GM12878 (cell line): ENCODE measurements at regions not wholly inside any gene's neighbourhood (a gene's known extent, or its start where the extent isn't known, plus 50 kb on each side); places are given as distances from the start of the nearest gene placed in this dataset.

Source experiments
- ATAC-seq: fragments of 200-7000 bp; cut with Tn5 transposase; 3 replicates; pipeline ENCODE4 v1.9.1; 2020; ENCODE audit warnings: mild to moderate bottlenecking, moderate library complexity
- BruUV-seq: library from RNA; stranded (reverse); fragments of 400-500 nt; replicated peaks from 2 replicates; lab custom pipeline; 2021; lab: Mats Ljungman, UMichigan
- CTCF ChIA-PET: fragments of 300-600 bp; sonication (Branson Sonifier 250); formaldehyde crosslinking; extraction: SDS; loops from one replicate; lab custom pipeline; 2021; ENCODE audit warnings: inconsistent platforms; lab: Yijun Ruan, JAX
- POLR2A ChIA-PET: fragments of 350-600 bp; formaldehyde crosslinking; extraction: SDS; loops from one replicate; lab custom pipeline; 2021; ENCODE audit warnings: inconsistent platforms; lab: Charles Lee
- RAD21 ChIA-PET: fragments of 300-600 bp; sonication (Branson Sonifier 250); formaldehyde crosslinking; loops from one replicate; lab custom pipeline; 2023; ENCODE audit warnings: antibody characterized with exemption; ENCODE audit not compliant: unreplicated experiment; lab: Charles Lee
- SMC1A ChIA-PET: fragments of 300-600 bp; sonication (Branson Sonifier 250); formaldehyde crosslinking; loops from one replicate; lab custom pipeline; 2023; ENCODE audit not compliant: unreplicated experiment, uncharacterized antibody; lab: Charles Lee
- DNase-seq: peaks from one replicate; pipeline ENCODE4 v3.0.0-alpha.2; 2011; ENCODE audit warnings: low read depth, low spot score
- FAIRE-seq: peaks from 3 replicates; lab custom pipeline; 2011; peaks lifted over from hg19 to GRCh38; lab: Jason Lieb, UNC
- H2AFZ ChIP-seq: 2 replicates; pipeline ENCODE4 v1.6.0; 2011; ENCODE audit warnings: low read depth, low read length, control low read depth; ENCODE audit not compliant: control insufficient read depth
- H3K27ac ChIP-seq: 2 replicates; pipeline ENCODE4 v1.5.1; 2011; ENCODE audit warnings: control low read depth; ENCODE audit not compliant: control insufficient read depth, insufficient read depth
- H3K27me3 ChIP-seq, 2 experiments: replicated peaks in 1 of 2; 2 replicates each; pipeline versions ENCODE4 v1.6.0 to v1.6.1; 2011; ENCODE audit warnings: low read length in 1 of 2; ENCODE audit not compliant: control insufficient read depth in 2 of 2, insufficient read depth in 2 of 2
- H3K36me3 ChIP-seq, 2 experiments: 2 replicates each; pipeline ENCODE4 v1.5.1; 2011; ENCODE audit warnings: low read length in 1 of 2; ENCODE audit not compliant: control insufficient read depth in 2 of 2, insufficient read depth in 2 of 2
- H3K4me1 ChIP-seq: 2 replicates; pipeline ENCODE4 v1.6.1; 2011; ENCODE audit warnings: mild to moderate bottlenecking, low read length, moderate library complexity, mixed read lengths; ENCODE audit not compliant: control insufficient read depth, insufficient read depth
- H3K4me2 ChIP-seq: 2 replicates; pipeline ENCODE4 v1.6.0; 2011; ENCODE audit warnings: control low read depth; ENCODE audit not compliant: control insufficient read depth, insufficient read depth
- H3K4me3 ChIP-seq: fragments of 200-600 bp; sonication (generic); 2 replicates; pipeline ENCODE4 v1.5.1; 2016
- H3K79me2 ChIP-seq: 2 replicates; pipeline ENCODE4 v1.6.0; 2011; ENCODE audit warnings: low read length; ENCODE audit not compliant: control insufficient read depth, insufficient read depth
- H3K9ac ChIP-seq: 2 replicates; pipeline ENCODE4 v1.8.0; 2011; ENCODE audit warnings: low read length, control low read depth, mixed read lengths; ENCODE audit not compliant: control insufficient read depth, insufficient read depth
- H3K9me3 ChIP-seq: replicated peaks from 3 replicates; pipeline ENCODE4 v1.5.1; 2011; ENCODE audit warnings: mild to moderate bottlenecking, low read length; ENCODE audit not compliant: control insufficient read depth, insufficient read depth
- H4K20me1 ChIP-seq: 2 replicates; pipeline ENCODE4 v1.6.0; 2011; ENCODE audit not compliant: control insufficient read depth, insufficient read depth
- ATF7 ChIP-seq: fragments of 450-650 bp; IDR thresholded peaks from 2 replicates; pipeline ENCODE4 v1.6.1; 2016; ENCODE audit warnings: low read depth, mild to moderate bottlenecking
- BACH1 ChIP-seq: fragments of 450-650 bp; IDR thresholded peaks from 2 replicates; pipeline ENCODE4 v1.6.1; 2017; ENCODE audit warnings: mild to moderate bottlenecking, borderline replicate concordance
- BMI1 ChIP-seq: fragments of 450-650 bp; IDR thresholded peaks from 2 replicates; pipeline ENCODE4 v1.6.1; 2016; ENCODE audit warnings: mild to moderate bottlenecking, moderate library complexity, borderline replicate concordance
- BRCA1 ChIP-seq: IDR thresholded peaks from 2 replicates; pipeline ENCODE4 v1.6.1; 2011; ENCODE audit warnings: low read depth, low read length, improper control_type of control experiment
- CBX3 ChIP-seq: fragments of 200-600 bp; sonication (generic); IDR thresholded peaks from 2 replicates; pipeline ENCODE4 v1.6.1; 2016; ENCODE audit warnings: low read depth, borderline replicate concordance
- KDM1A ChIP-seq: fragments of 200-600 bp; sonication (generic); IDR thresholded peaks from 2 replicates; pipeline ENCODE4 v1.6.1; 2016; ENCODE audit warnings: borderline replicate concordance
- MYC ChIP-seq: IDR thresholded peaks from 2 replicates; pipeline ENCODE4 v1.6.1; 2011; ENCODE audit warnings: mild to moderate bottlenecking, low read length, moderate library complexity, inconsistent platforms; ENCODE audit not compliant: insufficient read depth, insufficient replicate concordance, insufficient read length, severe bottlenecking
- NR2C1 ChIP-seq: fragments of 450-650 bp; IDR thresholded peaks from 2 replicates; pipeline ENCODE4 v1.6.1; 2017; ENCODE audit warnings: antibody characterized with exemption, mild to moderate bottlenecking, moderate library complexity
- NR2C2 ChIP-seq: IDR thresholded peaks from 2 replicates; pipeline ENCODE4 v1.6.1; 2011; ENCODE audit warnings: borderline replicate concordance, low read depth; ENCODE audit not compliant: control insufficient read depth, insufficient read length
- NR2F1 ChIP-seq: fragments of 450-650 bp; conservative IDR thresholded peaks from 2 replicates; pipeline ENCODE4 v1.6.1; 2017; ENCODE audit warnings: mild to moderate bottlenecking
- RAD21 ChIP-seq: IDR thresholded peaks from 2 replicates; pipeline ENCODE4 v1.6.1; 2011; ENCODE audit warnings: mild to moderate bottlenecking, low read depth, low read length, moderate library complexity; ENCODE audit not compliant: insufficient read depth
- SIN3A ChIP-seq: IDR thresholded peaks from 2 replicates; pipeline ENCODE4 v1.6.1; 2012; ENCODE audit warnings: low read depth, low read length, improper control_type of control experiment
- STAT1 ChIP-seq: fragments of 450-650 bp; conservative IDR thresholded peaks from 2 replicates; pipeline ENCODE4 v1.6.1; 2014; ENCODE audit warnings: antibody characterized with exemption, mild to moderate bottlenecking
- SUZ12 ChIP-seq: fragments of 200-600 bp; sonication (generic); IDR thresholded peaks from one replicate; pipeline ENCODE4 v1.6.1; 2018; ENCODE audit warnings: antibody characterized with exemption, mild to moderate bottlenecking; ENCODE audit not compliant: unreplicated experiment
- ZNF207 ChIP-seq: fragments of 450-650 bp; IDR thresholded peaks from 2 replicates; pipeline ENCODE4 v1.6.1; 2014; ENCODE audit warnings: antibody characterized with exemption, mild to moderate bottlenecking, borderline replicate concordance
- ZNF24 ChIP-seq: fragments of 450-650 bp; IDR thresholded peaks from 2 replicates; pipeline ENCODE4 v1.6.1; 2017; ENCODE audit warnings: antibody characterized with exemption, mild to moderate bottlenecking
- WGBS: methylation state at CpG from one replicate; pipeline ENCODE4 v1.1.6; 2016; ENCODE audit warnings: low lambda C conversion rate; ENCODE audit not compliant: insufficient replicate concordance, insufficient coverage; ENCODE audit errors: missing lambda C conversion rate; 5-methylcytosine and 5-hydroxymethylcytosine counted together
- in situ Hi-C: fragments of 300-500 bp; cut with MboI; formaldehyde crosslinking; loops from 9 replicates; pipeline ENCODE4 v1.14.3; 2018; ENCODE audit warnings: mixed read lengths
- intact Hi-C: fragments of 100-400 bp; cut with micrococcal nuclease; formaldehyde crosslinking; loops from one replicate; pipeline ENCODE4 v1.14.2; 2022; ENCODE audit not compliant: unreplicated experiment
- TF ChIP-seq, protein P1 (sequence below), 3 experiments: IDR thresholded peaks in 2 of 3; conservative IDR thresholded peaks in 1 of 3; 2 replicates each; pipeline ENCODE4 v1.5.1; 2011; ENCODE audit warnings: low read depth in 3 of 3, low read length in 3 of 3, mild to moderate bottlenecking in 3 of 3, control low read depth in 2 of 3, moderate library complexity in 2 of 3, inconsistent platforms in 1 of 3, mixed read lengths in 1 of 3; ENCODE audit not compliant: control insufficient read depth in 2 of 3, insufficient read depth in 1 of 3; ENCODE audit errors: extremely low read depth in 1 of 3
- TF ChIP-seq, protein P2 (sequence below): fragments of 450-650 bp; IDR thresholded peaks from 2 replicates; pipeline ENCODE4 v1.6.1; 2017; ENCODE audit warnings: mild to moderate bottlenecking
- TF ChIP-seq, protein P3 (sequence below): fragments of 150-350 bp; IDR thresholded peaks from 2 replicates; pipeline ENCODE4 v1.6.1; 2016; ENCODE audit warnings: low read depth, low read length

DNA sequence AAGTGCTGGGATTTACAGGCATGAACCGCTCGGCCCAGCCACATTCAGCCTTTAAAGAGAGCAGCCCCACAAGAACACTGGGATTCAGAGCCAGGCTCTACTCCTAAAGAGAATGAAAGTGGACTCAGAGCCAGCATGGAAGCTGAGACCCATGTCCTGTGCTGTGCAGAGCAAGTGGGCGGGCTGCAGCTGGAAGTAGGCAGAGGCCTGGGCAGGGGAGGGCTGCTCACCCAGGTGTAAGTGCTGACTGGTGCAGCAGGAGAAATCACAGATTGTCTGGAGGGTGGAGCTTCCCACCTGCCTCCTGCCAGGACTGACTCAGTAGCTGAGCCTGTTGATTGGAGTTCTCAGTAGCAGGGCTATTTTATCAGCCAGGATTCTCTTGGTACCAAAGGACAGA is 178.7 kb downstream of the KATNIP start:
- RAD21 ChIA-PET = no interaction called here
- no peak overlapping the region for H3K27ac ChIP-seq
- POLR2A ChIA-PET = no interaction called here
- no peaks in the 10 kb centered on the region for H4K20me1 ChIP-seq
- H3K9ac ChIP-seq = no peak overlapping the region
- 96% methylated on average over 3 of the region's 3 CpGs for WGBS
- DNase-seq = no peak
- SMC1A ChIA-PET = no interaction called here
- in situ Hi-C loops (no loop called here), intact Hi-C loops (no loop called here)
- no peaks in the 10 kb centered on the region for H3K9me3 ChIP-seq
- no peaks in the 10 kb centered on the region for H3K36me3 ChIP-seq
- ATAC-seq = no peak
- no peaks in the 10 kb centered on the region for H3K27me3 ChIP-seq
- no peaks in the 10 kb centered on the region for H3K79me2 ChIP-seq
- TF ChIP-seq CBX3 (no peak), ZNF24 (no peak), NR2C1 (no peak), ZNF207 (no peak), BRCA1 (no peak), MYC (no peak), KDM1A (no peak), NR2C2 (no peak), RAD21 (no peak), ATF7 (no peak), BMI1 (no peak), STAT1 (no peak), SIN3A (no peak), NR2F1 (no peak), BACH1 (no peak), SUZ12 (no peak)
- TF ChIP-seq, protein P1, sequence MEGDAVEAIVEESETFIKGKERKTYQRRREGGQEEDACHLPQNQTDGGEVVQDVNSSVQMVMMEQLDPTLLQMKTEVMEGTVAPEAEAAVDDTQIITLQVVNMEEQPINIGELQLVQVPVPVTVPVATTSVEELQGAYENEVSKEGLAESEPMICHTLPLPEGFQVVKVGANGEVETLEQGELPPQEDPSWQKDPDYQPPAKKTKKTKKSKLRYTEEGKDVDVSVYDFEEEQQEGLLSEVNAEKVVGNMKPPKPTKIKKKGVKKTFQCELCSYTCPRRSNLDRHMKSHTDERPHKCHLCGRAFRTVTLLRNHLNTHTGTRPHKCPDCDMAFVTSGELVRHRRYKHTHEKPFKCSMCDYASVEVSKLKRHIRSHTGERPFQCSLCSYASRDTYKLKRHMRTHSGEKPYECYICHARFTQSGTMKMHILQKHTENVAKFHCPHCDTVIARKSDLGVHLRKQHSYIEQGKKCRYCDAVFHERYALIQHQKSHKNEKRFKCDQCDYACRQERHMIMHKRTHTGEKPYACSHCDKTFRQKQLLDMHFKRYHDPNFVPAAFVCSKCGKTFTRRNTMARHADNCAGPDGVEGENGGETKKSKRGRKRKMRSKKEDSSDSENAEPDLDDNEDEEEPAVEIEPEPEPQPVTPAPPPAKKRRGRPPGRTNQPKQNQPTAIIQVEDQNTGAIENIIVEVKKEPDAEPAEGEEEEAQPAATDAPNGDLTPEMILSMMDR (IDR thresholded peaks at IDR 0.05 in 2 of 3, conservative IDR thresholded peaks at IDR 0.05 in 1 of 3; ENCODE audit: control insufficient read depth in 2 of 3, extremely low read depth in 1 of 3, insufficient read depth in 1 of 3, low read depth in 3 of 3, low read length in 3 of 3) = no peak
- TF ChIP-seq, protein P2, sequence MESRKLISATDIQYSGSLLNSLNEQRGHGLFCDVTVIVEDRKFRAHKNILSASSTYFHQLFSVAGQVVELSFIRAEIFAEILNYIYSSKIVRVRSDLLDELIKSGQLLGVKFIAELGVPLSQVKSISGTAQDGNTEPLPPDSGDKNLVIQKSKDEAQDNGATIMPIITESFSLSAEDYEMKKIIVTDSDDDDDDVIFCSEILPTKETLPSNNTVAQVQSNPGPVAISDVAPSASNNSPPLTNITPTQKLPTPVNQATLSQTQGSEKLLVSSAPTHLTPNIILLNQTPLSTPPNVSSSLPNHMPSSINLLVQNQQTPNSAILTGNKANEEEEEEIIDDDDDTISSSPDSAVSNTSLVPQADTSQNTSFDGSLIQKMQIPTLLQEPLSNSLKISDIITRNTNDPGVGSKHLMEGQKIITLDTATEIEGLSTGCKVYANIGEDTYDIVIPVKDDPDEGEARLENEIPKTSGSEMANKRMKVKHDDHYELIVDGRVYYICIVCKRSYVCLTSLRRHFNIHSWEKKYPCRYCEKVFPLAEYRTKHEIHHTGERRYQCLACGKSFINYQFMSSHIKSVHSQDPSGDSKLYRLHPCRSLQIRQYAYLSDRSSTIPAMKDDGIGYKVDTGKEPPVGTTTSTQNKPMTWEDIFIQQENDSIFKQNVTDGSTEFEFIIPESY = no peak
- TF ChIP-seq, protein P3, sequence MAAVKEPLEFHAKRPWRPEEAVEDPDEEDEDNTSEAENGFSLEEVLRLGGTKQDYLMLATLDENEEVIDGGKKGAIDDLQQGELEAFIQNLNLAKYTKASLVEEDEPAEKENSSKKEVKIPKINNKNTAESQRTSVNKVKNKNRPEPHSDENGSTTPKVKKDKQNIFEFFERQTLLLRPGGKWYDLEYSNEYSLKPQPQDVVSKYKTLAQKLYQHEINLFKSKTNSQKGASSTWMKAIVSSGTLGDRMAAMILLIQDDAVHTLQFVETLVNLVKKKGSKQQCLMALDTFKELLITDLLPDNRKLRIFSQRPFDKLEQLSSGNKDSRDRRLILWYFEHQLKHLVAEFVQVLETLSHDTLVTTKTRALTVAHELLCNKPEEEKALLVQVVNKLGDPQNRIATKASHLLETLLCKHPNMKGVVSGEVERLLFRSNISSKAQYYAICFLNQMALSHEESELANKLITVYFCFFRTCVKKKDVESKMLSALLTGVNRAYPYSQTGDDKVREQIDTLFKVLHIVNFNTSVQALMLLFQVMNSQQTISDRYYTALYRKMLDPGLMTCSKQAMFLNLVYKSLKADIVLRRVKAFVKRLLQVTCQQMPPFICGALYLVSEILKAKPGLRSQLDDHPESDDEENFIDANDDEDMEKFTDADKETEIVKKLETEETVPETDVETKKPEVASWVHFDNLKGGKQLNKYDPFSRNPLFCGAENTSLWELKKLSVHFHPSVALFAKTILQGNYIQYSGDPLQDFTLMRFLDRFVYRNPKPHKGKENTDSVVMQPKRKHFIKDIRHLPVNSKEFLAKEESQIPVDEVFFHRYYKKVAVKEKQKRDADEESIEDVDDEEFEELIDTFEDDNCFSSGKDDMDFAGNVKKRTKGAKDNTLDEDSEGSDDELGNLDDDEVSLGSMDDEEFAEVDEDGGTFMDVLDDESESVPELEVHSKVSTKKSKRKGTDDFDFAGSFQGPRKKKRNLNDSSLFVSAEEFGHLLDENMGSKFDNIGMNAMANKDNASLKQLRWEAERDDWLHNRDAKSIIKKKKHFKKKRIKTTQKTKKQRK = no peak
- no peak overlapping the region for H3K4me3 ChIP-seq
- no peaks in the 10 kb centered on the region for H3K4me1 ChIP-seq
- no TSS peak for BruUV-seq
- CTCF ChIA-PET = no interaction called here
- no peak overlapping the region for H2AFZ ChIP-seq
- H3K4me2 ChIP-seq = no peak overlapping the region
- no peak for FAIRE-seq
